Endothelial cell (in vitro differentiated cells): ENCODE measurements at regions not wholly inside any gene's neighbourhood (a gene's known extent, or its start where the extent isn't known, plus 50 kb on each side); places are given as distances from the start of the nearest gene placed in this dataset.

Experiments used
- DNase-seq: peaks from one replicate; pipeline ENCODE4 v3.0.0; 2021; ENCODE audit warnings: low spot score
- H3K27ac Mint-ChIP-seq: one replicate; pipeline ENCODE4 v1.8.0; 2021; ENCODE audit warnings: mixed read lengths, inconsistent platforms; ENCODE audit not compliant: unreplicated experiment
- H3K27me3 Mint-ChIP-seq: one replicate; pipeline ENCODE4 v1.8.0; 2021; ENCODE audit warnings: mild to moderate bottlenecking, moderate library complexity, mixed read lengths, inconsistent platforms; ENCODE audit not compliant: unreplicated experiment
- H3K36me3 Mint-ChIP-seq: one replicate; pipeline ENCODE4 v1.8.0; 2021; ENCODE audit warnings: mild to moderate bottlenecking, low read depth, mixed read lengths, inconsistent platforms; ENCODE audit not compliant: unreplicated experiment
- H3K4me1 Mint-ChIP-seq: one replicate; pipeline ENCODE4 v1.8.0; 2021; ENCODE audit warnings: mild to moderate bottlenecking, mixed read lengths, inconsistent platforms; ENCODE audit not compliant: unreplicated experiment
- H3K4me3 Mint-ChIP-seq: one replicate; pipeline ENCODE4 v1.8.0; 2021; ENCODE audit warnings: mild to moderate bottlenecking, mixed read lengths, inconsistent platforms; ENCODE audit not compliant: unreplicated experiment
- H3K9me3 Mint-ChIP-seq: one replicate; pipeline ENCODE4 v1.8.0; 2021; ENCODE audit warnings: mixed read lengths, inconsistent platforms; ENCODE audit not compliant: unreplicated experiment
- CTCF ChIP-seq: fragments of 200-600 bp; sonication (generic); IDR thresholded peaks from one replicate; pipeline ENCODE4 v1.5.0; 2021; ENCODE audit warnings: antibody characterized with exemption; ENCODE audit not compliant: unreplicated experiment

GRCh38 chr21:19461481-19462205, 1058.1 kb upstream of the TMPRSS15 start:
- Mint-ChIP-seq H3K36me3 (no peaks in the 10 kb centered on the region), H3K4me3 (no peak overlapping the region), H3K27ac (no peak overlapping the region), H3K4me1 (no peaks in the 10 kb centered on the region), H3K9me3 (no peaks in the 10 kb centered on the region), H3K27me3 (no peaks in the 10 kb centered on the region)
- TF ChIP-seq CTCF: no peak
- DNase-seq: no peak

GRCh38 chr21:19463966-19464365, 1060.4 kb upstream of the TMPRSS15 start:
- Mint-ChIP-seq H3K27me3 (no peaks in the 10 kb centered on the region), H3K4me3 (no peak overlapping the region), H3K27ac (no peak overlapping the region), H3K36me3 (no peaks in the 10 kb centered on the region), H3K9me3 (no peaks in the 10 kb centered on the region), H3K4me1 (no peaks in the 10 kb centered on the region)
- no peak for TF ChIP-seq CTCF
- no peak for DNase-seq

- Mint-ChIP-seq H3K9me3 (no peaks in the 10 kb centered on the region), H3K27me3 (no peaks in the 10 kb centered on the region), H3K36me3 (peaks cover 4% of the 10 kb centered on the region), H3K4me3 (no peak overlapping the region), H3K4me1 (no peaks in the 10 kb centered on the region), H3K27ac (no peak overlapping the region)
- TF ChIP-seq CTCF: no peak
- DNase-seq: no peak
These were observed 1065.6 kb upstream of the TMPRSS15 start for GRCh38 chr21:19468991-19469715.

GRCh38 chr21:19475525-19475924, 1071.9 kb upstream of the TMPRSS15 start:
- no peak overlapping the region for H3K4me3 Mint-ChIP-seq
- H3K9me3 Mint-ChIP-seq: no peaks in the 10 kb centered on the region
- TF ChIP-seq CTCF: no peak
- H3K36me3 Mint-ChIP-seq: peaks cover 4% of the 10 kb centered on the region
- no peak for DNase-seq
- no peak overlapping the region for H3K27ac Mint-ChIP-seq
- no peaks in the 10 kb centered on the region for H3K4me1 Mint-ChIP-seq
- H3K27me3 Mint-ChIP-seq: peaks cover 3% of the 10 kb centered on the region

- H3K27ac Mint-ChIP-seq: no peak overlapping the region
These were observed 1086.3 kb upstream of the TMPRSS15 start for GRCh38 chr21:19489930-19490329.

More at GRCh38 chr21:19489930-19490329, 1086.3 kb upstream of the TMPRSS15 start:
- H3K36me3 Mint-ChIP-seq: no peaks in the 10 kb centered on the region
- no peaks in the 10 kb centered on the region for H3K27me3 Mint-ChIP-seq
- no peak overlapping the region for H3K4me3 Mint-ChIP-seq
- DNase-seq: no peak
- no peaks in the 10 kb centered on the region for H3K9me3 Mint-ChIP-seq
- peaks cover 30% of the 10 kb centered on the region for H3K4me1 Mint-ChIP-seq
- TF ChIP-seq CTCF: no peak
